ENCODE measurements at regions not wholly inside any gene's neighbourhood (a gene's known extent, or its start where the extent isn't known, plus 50 kb on each side); places are given as distances from the start of the nearest gene placed in this dataset.
"Not testable (repeated sequence)": the region's sequence is repeated elsewhere in the genome, so short reads cannot be mapped to it uniquely, and the experiment has no call there.

DNA sequence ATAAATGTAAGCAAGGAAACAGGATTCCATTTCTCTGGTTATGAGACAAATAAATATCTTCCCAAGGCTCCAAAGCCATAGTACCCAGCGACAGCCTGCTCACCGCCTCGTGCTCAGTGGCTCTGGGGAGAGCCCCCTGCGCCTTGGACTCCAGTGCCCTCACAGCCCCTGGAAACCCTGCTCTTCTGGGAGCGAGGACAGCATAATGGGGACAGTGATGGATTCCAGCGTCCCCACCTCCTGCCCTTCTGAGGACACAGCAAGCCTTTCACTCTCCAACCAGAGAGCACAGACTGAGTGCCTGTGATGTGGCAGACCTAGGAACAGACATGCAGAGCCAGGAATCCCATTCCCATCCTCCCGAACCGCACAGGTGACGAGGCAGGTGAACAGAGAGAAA, 660.8 kb downstream of the TBC1D22A start:
- no peak for DNase-seq

DNA sequence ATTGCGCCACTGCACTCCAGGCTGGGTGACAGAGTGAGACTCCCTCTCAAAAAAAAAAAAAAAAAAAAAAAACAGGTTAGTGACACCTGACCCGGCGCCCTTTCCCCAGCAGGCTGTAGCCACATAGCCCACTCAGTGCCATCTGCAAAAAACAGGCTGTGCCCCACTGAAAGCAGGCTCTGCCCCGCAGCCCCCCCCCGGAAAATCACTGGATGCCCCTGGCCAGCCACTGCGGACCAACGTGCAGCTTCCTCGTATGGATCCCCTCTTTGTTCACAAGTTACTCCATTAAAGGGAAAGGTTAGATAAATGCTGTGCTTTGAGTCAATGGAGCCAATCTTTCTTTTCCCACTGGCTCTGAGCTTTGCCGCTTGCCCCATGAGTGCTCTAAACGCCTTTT, 660.3 kb downstream of the TBC1D22A start:
- no peak for DNase-seq

DNA sequence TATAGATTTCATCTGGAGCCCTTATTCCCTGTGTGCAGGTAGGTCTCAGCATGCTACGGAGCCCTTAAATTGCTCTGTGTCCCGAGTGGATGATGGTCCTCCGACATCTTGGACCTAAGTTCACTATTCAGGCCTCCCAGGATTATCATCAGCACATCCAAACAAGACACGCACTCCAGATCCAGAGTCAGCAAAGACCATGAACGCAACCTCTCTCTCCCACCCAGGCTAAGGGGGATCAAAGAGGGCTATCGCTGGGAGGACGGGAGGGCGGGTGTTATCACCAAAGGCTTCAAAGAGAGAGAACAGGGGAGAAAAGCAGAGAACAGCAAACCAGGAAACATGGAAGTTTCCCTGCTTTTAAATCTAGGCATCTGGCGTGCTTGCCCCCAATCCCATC, 659.4 kb downstream of the TBC1D22A start:
- no peak for DNase-seq

DNA sequence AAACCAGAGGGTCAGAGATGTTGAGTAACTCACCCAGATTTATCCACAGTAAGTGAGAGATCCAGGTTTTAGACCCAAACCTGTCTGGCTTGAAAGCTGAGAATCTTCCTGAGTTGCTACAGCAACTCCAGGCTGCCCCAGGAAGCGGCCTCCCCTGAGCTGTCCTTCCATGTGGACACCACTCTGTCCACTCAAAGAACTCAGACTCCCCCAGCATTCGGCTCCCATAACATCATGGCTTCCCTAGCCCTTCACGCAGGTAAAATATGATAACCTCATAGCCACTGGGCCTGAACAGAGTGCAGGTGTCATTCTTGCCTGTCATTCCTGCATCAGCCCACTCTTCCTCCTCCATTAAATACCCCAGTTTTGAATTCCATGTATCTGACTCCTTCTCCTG, 657.8 kb downstream of the TBC1D22A start:
- no peak for DNase-seq

DNA sequence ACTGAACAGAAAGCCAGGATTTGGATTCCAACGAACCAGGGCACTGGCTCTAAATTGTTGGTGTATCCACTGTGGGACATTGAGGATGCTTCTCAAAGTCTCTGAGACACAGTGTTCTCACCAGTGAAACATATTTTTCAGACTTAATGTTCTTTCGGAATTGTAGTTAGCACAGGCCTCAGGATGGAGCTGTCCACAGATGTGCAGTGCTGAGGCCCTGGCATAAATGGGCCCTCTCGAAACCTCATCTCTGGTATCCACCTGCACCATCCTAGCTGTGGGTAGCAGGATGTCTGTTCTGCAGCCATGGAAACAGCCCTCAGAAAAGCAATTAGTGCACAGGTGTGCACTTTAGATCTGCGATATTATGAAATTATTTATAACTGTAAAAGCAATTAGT, 656.8 kb downstream of the TBC1D22A start:
- no peak for DNase-seq

DNA sequence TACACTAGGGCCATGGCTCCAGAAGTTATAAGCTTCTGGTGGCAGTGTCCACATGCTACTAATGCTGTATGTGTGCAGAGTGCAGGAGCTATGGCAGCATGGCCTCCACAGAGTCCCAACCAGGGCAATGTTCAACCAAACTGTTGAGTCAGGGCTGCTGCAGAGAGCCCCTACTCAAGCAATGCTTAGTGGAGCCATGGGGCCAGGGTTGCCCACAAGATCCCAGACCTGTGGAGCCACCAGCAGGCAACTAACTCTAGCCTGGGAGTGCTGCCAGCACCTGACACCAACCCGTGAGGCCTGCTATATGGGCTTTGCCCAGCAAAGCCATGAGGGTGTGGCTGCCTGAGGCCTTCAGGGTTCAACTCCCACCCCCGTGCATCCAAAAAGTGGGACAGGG, 655.2 kb downstream of the TBC1D22A start:
- no peak for DNase-seq

GRCh38 chr22:47411006-47411405, 648.6 kb downstream of the TBC1D22A start:
- no peak for DNase-seq

DNA sequence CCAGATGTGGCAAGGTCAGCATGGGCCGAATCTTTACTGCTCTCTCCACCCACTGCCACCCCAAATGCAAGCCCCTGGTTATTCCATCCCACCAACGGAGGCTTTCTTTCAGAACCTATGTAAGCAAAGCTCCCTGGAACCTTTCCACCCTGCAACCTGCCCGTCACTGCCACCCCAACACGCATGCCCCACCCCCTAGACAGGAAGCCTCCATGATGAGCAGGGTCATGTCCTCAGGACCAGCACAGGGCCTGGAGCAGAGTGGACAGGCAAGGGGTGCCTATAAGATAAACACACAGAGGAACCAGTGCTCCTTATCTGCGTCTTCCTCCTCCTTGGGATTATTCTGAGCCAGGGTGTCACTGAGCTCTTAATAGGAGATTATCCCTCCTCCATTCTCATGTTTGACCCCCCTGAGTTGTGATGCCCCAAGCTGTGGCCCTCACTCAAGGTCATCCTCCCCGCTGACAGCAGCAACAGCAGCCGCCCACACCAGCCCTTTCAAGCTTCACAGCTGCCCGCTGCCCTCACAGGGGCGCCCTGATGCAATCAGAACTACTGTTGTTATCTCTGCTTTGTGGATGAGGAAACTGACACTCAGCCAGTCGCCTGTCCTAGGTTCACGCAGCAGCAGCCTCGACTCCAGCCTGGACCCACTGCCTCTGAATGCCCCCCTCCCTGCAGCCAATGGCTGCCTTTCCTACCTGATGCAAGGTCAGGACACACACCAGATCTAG, 647.3 kb downstream of the TBC1D22A start:
- DNase-seq: no peak

DNA sequence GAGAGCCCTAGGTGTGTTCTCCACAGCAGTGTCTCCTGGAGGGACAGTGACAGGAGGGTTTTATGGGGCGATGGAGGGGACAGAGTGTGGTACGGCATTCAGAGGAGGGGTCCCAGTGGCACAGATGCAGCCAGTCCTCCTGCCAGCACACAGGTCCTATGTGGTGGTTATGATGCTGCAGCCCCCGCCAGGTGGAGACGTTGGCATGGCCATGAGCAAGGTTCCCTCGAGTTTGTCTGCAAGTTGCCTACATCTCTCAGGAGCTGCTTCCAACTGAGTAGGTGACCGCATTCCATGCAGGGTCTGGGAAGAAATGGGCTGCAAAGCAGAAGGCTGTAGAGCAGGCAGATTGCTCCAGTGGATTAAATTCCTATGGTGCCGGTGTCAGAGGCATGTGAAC, 646.0 kb downstream of the TBC1D22A start:
- DNase-seq: no peak

GRCh38 chr22:47407461-47408025, 645.1 kb downstream of the TBC1D22A start:
- DNase-seq: no peak

GRCh38 chr22:47406896-47407295, 644.4 kb downstream of the TBC1D22A start:
- no peak for DNase-seq

GRCh38 chr22:47406180-47406834, 643.9 kb downstream of the TBC1D22A start:
- no peak for DNase-seq

GRCh38 chr22:47405222-47405621, 642.8 kb downstream of the TBC1D22A start:
- not testable (repeated sequence) for DNase-seq

GRCh38 chr22:47402876-47403525, 640.6 kb downstream of the TBC1D22A start:
- DNase-seq: no peak

DNA sequence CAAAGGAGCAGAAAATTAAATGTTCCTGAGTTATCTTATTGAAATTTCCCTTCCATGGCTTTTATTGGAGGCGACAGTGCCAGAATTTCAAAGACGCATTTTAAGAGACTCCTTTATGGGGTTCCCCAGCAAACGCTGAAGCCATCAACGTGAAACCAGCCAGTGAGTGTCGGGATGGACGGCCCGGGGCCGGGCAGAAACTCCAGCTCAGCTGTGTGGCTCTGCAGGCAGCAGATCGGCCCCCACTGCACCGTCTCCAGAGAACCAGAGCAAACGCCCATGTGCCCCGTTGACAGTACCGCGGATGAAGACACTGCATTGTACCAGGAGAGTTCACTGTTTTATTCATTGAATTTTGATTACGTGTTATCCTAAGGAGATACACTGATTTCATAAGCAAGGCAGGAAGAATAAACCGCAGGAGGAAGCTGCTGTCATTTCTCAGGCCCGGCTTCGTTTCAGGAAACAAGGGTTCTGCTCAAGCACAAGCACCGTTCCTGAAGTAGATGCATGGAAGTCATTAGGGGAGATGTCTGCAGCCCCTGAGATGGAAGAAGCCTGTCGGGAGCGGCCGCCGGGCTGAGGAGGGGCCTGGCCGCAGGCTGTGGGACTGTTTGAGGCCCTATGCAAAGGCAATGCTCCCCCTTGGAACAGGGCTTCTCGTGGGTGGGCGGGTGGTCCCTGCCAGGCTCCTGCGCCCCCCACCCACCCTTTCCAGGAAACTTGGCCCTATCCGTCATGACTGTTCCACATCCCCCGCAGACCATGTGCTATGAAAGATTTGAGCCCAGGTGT, 639.7 kb downstream of the TBC1D22A start:
- DNase-seq: no peak

- no peak for DNase-seq
Measured at GRCh38 chr22:47401592-47401898, 639.1 kb downstream of the TBC1D22A start.

DNA sequence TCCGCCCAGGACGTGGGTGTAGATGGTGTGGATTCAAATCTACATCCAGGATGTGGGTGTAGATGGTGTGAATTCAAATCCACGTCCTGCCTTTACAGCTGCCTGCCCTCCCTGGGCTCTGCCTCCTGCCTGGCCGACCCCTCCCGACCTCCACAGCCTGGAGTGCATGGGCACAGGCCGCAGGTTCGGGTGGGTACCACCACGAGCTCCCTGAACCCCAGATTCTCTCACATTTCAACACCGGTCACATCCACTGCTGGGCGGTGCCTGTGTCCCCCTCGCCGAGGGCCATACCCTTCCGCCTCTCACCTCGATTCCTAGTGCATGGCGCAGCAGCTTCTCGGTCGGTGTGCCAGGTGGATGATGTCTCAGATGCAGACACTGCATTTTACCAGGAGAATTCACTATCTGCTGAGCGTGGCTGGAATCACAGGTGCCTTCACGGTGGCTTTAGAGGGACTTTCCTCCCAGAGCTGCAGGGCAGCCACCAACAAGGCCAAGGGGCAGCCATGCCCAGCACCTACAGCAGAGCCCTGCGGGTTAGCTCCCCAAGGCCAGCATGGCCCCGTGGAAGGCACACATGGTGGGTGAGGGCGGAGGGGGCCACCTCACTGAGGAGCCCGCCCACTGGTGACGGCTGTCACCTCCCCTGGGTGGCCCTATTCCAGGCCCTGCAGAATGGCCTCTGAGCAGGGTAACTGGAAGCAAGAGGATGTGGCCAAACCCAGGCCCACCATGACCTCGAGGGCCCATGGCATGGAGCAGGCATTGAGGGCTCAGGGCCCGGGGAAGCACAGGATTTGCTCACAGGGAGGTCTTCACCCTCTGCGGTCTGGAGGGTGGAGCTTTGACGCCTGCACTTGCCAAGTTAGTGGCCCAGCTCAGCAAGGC, 638.5 kb downstream of the TBC1D22A start:
- no peak for DNase-seq

- not testable (repeated sequence) for DNase-seq
Measured at GRCh38 chr22:47400131-47400530, 637.7 kb downstream of the TBC1D22A start.

GRCh38 chr22:47398921-47399790, 636.7 kb downstream of the TBC1D22A start:
- no peak for DNase-seq

- no peak for DNase-seq
Measured at GRCh38 chr22:47398491-47398890, 636.0 kb downstream of the TBC1D22A start.

GRCh38 chr22:47397673-47398072, 635.2 kb downstream of the TBC1D22A start:
- DNase-seq: no peak

All from NCI-H1930 (cell line).